DOHH2 (cell line): ENCODE measurements at regions not wholly inside any gene's neighbourhood (a gene's known extent, or its start where the extent isn't known, plus 50 kb on each side); places are given as distances from the start of the nearest gene placed in this dataset.

Experiments
- H3F3A ChIP-seq: fragments of 200-600 bp; sonication (generic), shearing (Covaris generic); 2 replicates; pipeline ENCODE4 v1.6.0; 2016; ENCODE audit warnings: antibody characterized with exemption, mild to moderate bottlenecking; ENCODE audit not compliant: control insufficient read depth, insufficient read depth
- H3K27ac ChIP-seq: fragments of 200-600 bp; sonication (generic); 2 replicates; pipeline ENCODE4 v1.5.1; 2014; ENCODE audit warnings: low read depth, mild to moderate bottlenecking, low read length, moderate library complexity
- H3K27me3 ChIP-seq: fragments of 200-600 bp; sonication (generic); 2 replicates; pipeline ENCODE4 v1.6.1; 2014; ENCODE audit warnings: mild to moderate bottlenecking, low read length, mixed read lengths; ENCODE audit not compliant: control insufficient read depth
- H3K36me3 ChIP-seq: fragments of 200-600 bp; sonication (generic); 2 replicates; pipeline ENCODE4 v1.6.1; 2014; ENCODE audit warnings: mild to moderate bottlenecking, low read length, moderate library complexity, mixed read lengths; ENCODE audit not compliant: control insufficient read depth
- H3K4me1 ChIP-seq: fragments of 200-600 bp; sonication (generic); 2 replicates; pipeline ENCODE4 v1.6.1; 2014; ENCODE audit warnings: mild to moderate bottlenecking, low read length, mixed read lengths; ENCODE audit not compliant: control insufficient read depth
- H3K4me2 ChIP-seq: fragments of 200-600 bp; sonication (generic); 2 replicates; pipeline ENCODE4 v1.6.0; 2014; ENCODE audit warnings: mild to moderate bottlenecking, low read length, moderate library complexity
- H3K4me3 ChIP-seq: fragments of 200-600 bp; sonication (generic); 2 replicates; pipeline ENCODE4 v1.5.1; 2014; ENCODE audit warnings: mild to moderate bottlenecking, low read length, mixed read lengths
- H3K79me2 ChIP-seq: fragments of 200-600 bp; sonication (generic); 2 replicates; pipeline ENCODE4 v1.6.1; 2014; ENCODE audit warnings: mild to moderate bottlenecking, low read length, mixed read lengths; ENCODE audit not compliant: control insufficient read depth
- H3K9me2 ChIP-seq: fragments of 200-600 bp; sonication (generic); replicated peaks from 2 replicates; pipeline ENCODE4 v1.6.1; 2014; ENCODE audit warnings: mild to moderate bottlenecking, low read length, mixed read lengths; ENCODE audit not compliant: control insufficient read depth
- H3K9me3 ChIP-seq: fragments of 200-600 bp; sonication (generic); 2 replicates; pipeline ENCODE4 v1.6.1; 2014; ENCODE audit warnings: antibody characterized with exemption, low read length, mixed read lengths; ENCODE audit not compliant: control insufficient read depth, insufficient read depth
- H4K20me1 ChIP-seq: fragments of 200-600 bp; sonication (generic); 2 replicates; pipeline ENCODE4 v1.6.0; 2014; ENCODE audit warnings: low read depth, mild to moderate bottlenecking, antibody characterized with exemption, low read length, moderate library complexity; ENCODE audit not compliant: control insufficient read depth, insufficient read depth
- CTCF ChIP-seq: fragments of 200-600 bp; sonication (generic); IDR thresholded peaks from one replicate; pipeline ENCODE4 v1.5.1; 2014; ENCODE audit warnings: antibody characterized with exemption, mild to moderate bottlenecking, low read depth, low read length; ENCODE audit not compliant: poor library complexity, severe bottlenecking
- EZH2phosphoT487 ChIP-seq: fragments of 200-600 bp; sonication (generic); IDR thresholded peaks from 2 replicates; pipeline ENCODE4 v1.6.1; 2017; ENCODE audit warnings: borderline replicate concordance, mild to moderate bottlenecking, antibody characterized with exemption, low read length, moderate library complexity, mixed read lengths

GRCh38 chr2:120814352-120814751, 78.7 kb downstream of the GLI2 start:
- Histone ChIP-seq H4K20me1 (no peaks in the 10 kb centered on the region), H3K9me2 (no peaks in the 10 kb centered on the region), H3K27me3 (no peaks in the 10 kb centered on the region), H3K4me2 (no peak overlapping the region), H3K4me3 (no peak overlapping the region), H3K79me2 (no peaks in the 10 kb centered on the region), H3K9me3 (no peaks in the 10 kb centered on the region), H3K4me1 (no peaks in the 10 kb centered on the region), H3F3A (no peaks in the 10 kb centered on the region), H3K36me3 (no peaks in the 10 kb centered on the region), H3K27ac (no peak overlapping the region)
- TF ChIP-seq CTCF (no peak), EZH2phosphoT487 (no peak)

- Histone ChIP-seq H3K4me1 (no peaks in the 10 kb centered on the region), H3K27ac (no peak overlapping the region), H3K79me2 (no peaks in the 10 kb centered on the region), H3K4me3 (no peak overlapping the region), H3K4me2 (no peak overlapping the region), H3K9me2 (no peaks in the 10 kb centered on the region), H3K9me3 (no peaks in the 10 kb centered on the region), H3F3A (no peaks in the 10 kb centered on the region), H3K36me3 (no peaks in the 10 kb centered on the region), H3K27me3 (no peaks in the 10 kb centered on the region), H4K20me1 (no peaks in the 10 kb centered on the region)
- TF ChIP-seq EZH2phosphoT487, result no peak
- no peak for TF ChIP-seq CTCF
Observed at GRCh38 chr2:120815292-120815691, 79.6 kb downstream of the GLI2 start.

DNA sequence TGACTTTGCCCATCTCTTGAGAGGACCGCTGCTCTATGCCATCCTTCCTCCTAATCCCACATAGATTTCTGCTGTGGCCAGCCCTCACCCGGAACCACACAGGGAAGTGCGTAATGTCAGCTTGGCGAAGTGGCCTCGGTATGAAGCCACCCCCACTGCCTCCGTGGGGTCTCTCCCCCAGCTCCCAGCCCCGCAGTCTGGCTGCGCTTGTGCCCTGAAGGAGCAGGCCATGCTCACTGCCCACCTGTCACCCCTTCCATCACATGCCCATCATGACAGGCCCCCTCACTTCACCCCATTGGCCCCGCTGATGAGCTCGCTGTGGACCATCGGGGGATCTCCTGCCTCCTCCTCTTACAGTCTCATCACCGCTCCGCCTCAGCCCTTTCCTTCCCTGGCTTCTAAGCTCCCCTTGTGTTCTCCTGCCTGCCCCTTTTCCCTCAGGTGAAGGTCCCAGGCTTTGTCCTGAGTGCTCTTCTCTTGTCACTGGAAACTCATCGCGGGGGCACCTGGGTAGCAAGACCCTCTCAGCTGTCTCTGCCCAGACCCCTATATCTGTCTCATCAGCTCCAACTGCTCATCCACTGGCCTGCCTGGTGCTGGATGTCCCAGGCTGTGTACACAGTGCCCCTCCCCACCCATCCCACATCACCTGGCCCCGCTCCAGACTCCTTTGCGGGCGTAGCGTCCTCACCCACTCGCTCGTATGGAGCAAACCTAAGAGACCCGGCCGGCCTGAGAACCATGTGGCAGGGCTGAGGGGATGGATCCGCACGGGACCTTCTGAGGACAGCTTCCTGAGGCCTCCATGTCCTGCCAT, 81.7 kb downstream of the GLI2 start:
- no peak overlapping the region for H3K4me2 ChIP-seq
- no peaks in the 10 kb centered on the region for H3F3A ChIP-seq
- H3K79me2 ChIP-seq, result no peaks in the 10 kb centered on the region

More for the DNA sequence above, 81.7 kb downstream of the GLI2 start:
- Histone ChIP-seq H3K9me3 (no peaks in the 10 kb centered on the region), H3K4me1 (no peaks in the 10 kb centered on the region), H3K27me3 (no peaks in the 10 kb centered on the region), H3K27ac (no peak overlapping the region), H4K20me1 (no peaks in the 10 kb centered on the region), H3K36me3 (no peaks in the 10 kb centered on the region), H3K9me2 (no peaks in the 10 kb centered on the region), H3K4me3 (no peak overlapping the region)
- TF ChIP-seq CTCF, result no peak
- TF ChIP-seq EZH2phosphoT487, result no peak
